ENCODE measurements at regions not wholly inside any gene's neighbourhood (a gene's known extent, or its start where the extent isn't known, plus 50 kb on each side); places are given as distances from the start of the nearest gene placed in this dataset.

DNA sequence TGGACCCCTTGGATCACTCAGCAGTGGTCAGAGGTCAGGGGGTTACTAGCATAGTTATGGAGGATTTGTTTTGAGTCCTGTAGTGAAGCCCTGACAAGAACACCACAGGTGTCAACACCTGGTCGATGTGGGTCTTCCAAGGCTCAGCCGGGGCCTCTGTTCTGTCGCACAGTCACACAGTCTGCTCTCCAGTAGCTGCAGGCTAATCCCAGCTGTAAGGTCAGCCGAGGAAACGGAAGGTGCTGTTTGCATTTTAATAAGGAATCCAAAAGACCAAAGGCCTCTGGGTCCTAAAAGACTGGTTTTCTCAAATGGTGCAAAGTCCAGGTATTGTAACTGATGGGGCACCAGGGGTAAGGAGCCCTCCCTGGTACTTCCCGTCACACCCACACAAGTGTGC lies 71.7 kb downstream of the RPLP1 start:
- no peak for TF ChIP-seq POLR2A (IDR thresholded peaks at IDR 0.05)
- TF ChIP-seq, protein P1, sequence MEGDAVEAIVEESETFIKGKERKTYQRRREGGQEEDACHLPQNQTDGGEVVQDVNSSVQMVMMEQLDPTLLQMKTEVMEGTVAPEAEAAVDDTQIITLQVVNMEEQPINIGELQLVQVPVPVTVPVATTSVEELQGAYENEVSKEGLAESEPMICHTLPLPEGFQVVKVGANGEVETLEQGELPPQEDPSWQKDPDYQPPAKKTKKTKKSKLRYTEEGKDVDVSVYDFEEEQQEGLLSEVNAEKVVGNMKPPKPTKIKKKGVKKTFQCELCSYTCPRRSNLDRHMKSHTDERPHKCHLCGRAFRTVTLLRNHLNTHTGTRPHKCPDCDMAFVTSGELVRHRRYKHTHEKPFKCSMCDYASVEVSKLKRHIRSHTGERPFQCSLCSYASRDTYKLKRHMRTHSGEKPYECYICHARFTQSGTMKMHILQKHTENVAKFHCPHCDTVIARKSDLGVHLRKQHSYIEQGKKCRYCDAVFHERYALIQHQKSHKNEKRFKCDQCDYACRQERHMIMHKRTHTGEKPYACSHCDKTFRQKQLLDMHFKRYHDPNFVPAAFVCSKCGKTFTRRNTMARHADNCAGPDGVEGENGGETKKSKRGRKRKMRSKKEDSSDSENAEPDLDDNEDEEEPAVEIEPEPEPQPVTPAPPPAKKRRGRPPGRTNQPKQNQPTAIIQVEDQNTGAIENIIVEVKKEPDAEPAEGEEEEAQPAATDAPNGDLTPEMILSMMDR (IDR thresholded peaks at IDR 0.05) = no peak
